HG02885 (cell line): ENCODE measurements at regions not wholly inside any gene's neighbourhood (a gene's known extent, or its start where the extent isn't known, plus 50 kb on each side); places are given as distances from the start of the nearest gene placed in this dataset.
"Not testable (repeated sequence)": the region's sequence is repeated elsewhere in the genome, so short reads cannot be mapped to it uniquely, and the experiment has no call there.

Experiments
- ATAC-seq: cut with Tn5 transposase; IDR thresholded peaks from one replicate; pipeline ENCODE4 v1.9.1; 2021; ENCODE audit warnings: mild to moderate bottlenecking; ENCODE audit not compliant: unreplicated experiment, poor library complexity

DNA sequence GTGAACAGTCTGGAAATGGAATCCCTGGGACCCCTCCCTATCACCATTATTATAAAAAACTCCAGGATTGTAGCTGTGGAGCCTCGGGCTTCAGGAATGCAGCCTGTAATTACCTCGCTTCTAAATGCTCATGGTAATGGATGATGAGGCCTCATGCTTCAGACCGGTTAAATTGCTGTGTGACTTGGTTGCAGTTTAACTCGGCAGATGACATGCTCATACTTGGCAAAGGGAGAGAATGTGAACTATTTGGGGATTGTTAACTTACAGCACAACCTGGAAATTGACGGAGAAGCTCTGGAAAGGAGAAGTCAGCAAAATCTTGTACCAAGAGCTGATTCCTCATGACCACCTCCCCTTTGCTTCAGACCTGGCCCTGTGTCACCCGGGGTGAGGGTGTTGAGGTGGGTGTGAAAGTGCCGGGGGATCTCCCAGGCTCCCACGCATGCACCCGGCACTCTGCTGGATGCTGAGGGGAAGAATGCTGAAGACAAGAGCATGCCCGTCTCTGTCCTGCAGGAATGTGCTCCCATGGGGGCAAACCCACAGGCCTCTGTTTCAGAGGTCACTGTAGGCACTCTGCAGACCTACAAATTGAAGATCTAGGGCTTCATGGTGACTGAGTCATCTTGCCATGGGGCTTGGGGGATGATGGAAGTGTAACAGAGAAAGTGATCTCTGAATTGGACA, 364.8 kb downstream of the RPS6KC1 start:
- no peak for ATAC-seq

DNA sequence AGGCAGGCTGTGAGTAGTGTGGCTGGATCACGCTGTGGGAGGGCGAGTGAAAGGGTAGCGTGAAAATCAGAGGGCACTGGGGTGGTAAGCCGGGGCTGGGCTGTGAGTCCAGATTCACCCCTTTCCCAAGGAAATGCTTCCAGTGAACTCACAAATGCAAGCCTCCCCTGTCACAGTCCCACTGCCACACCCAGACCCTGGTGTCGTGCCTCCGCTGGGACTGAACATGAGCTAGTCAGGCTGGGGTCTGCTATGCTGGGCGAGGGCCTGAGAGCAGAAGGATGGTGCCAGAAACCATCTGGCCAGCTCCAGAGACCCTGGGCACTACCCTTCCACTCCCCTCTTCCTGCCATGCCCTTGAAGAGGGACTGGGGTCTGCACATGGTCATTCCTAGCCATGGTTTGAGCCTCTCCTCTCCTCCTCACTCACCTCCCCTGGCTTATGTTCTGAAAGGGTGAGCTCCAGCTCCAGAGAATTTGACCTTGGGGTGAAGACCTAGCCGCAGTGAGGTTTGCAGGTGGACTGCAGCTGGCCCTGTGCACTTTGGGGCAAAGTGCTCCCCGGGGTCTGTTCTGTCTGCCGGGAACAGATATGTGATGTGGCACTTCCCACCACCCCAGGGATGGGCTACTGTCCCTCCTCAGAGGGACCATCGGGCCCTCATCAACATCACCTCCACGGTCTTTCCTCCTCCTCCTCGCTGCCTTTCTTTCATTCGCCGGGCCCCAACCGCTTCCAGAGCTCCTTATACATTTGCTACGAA, 365.6 kb downstream of the RPS6KC1 start:
- ATAC-seq = no peak

DNA sequence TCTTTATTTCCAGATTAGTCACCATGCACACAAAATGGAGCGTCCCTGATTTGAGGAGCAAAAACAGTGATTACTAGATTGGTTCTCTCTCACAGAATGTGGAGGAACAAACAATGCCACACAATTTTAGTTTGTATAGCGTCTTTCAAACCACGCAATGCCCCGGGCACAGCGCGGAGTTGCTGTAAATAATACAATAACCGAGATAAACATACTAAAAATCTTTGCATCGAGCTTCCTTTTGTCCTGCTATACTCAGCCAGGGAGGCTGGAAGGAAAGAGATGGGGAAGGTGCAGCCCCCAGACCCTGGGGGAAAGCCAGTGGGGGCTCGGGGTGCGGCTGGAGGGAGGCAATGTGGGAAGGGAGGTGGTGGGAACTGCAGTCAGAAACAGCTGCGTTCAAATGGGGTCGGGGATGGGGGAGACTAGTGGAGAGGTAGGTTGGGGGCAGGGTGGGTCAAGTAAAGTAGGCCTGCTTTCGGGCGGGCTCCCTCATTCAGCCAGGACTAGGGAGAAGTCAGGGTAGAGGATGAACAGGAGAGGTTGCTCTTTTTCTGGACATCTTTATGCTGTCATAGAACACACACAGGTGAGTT, 366.3 kb downstream of the RPS6KC1 start:
- ATAC-seq = no peak

DNA sequence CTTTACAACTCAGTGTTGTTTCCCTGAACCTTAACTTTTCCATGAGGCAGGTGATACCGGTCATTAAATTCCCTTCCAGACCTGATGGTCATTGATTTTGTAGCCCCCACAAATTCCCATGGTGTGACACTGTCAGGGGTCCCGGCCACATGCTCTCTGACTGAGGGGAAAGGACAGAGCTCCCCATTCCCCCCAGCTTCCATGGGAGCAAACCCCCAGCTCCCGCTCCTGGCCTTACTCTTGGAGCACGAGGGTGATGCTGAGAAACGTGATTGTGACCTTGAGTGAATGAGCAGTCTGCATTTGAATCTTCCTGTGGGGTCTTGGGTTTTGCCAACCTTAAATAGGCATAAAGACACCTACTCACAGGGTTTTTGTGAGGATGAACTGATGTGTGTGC, 366.8 kb downstream of the RPS6KC1 start:
- ATAC-seq = no peak

DNA sequence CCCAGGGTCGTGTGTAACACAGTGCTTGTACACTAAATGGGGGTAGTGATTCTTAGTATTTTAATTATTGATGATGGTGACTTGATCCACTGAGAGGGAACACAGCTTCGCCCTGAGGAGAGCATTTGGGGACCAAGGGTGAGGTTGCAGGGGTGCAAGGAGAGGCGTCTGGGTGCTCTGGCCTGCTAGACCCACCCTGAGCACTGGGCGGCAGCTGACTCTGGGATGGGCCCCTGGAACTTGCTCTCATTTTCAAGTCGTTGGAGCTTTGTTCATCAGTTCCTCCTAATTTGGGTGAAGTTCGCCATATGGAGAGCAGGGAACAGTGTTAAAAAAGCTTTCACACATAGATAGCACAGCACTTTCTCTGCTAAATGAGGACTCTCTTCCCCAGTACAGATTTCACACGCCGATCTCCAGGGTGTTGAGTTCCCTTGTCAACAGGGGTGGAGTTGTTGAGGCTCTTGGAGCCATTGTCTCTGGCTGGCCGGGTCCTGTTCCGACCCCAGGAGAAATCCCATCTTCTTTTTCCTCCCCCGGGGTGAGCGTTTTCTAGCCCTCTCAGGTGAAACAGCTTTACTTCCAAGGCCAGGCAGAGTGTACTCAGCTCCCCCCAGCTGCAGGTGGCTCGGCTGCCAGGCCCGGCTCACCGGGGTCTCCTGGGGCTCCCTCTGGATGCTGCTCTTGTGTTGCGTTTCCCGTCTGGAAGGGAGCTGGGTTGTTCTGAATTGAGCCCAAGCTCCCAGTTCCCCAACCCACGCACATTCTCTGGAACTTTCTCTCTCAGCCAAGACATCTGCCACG, 367.4 kb downstream of the RPS6KC1 start:
- no peak for ATAC-seq

DNA sequence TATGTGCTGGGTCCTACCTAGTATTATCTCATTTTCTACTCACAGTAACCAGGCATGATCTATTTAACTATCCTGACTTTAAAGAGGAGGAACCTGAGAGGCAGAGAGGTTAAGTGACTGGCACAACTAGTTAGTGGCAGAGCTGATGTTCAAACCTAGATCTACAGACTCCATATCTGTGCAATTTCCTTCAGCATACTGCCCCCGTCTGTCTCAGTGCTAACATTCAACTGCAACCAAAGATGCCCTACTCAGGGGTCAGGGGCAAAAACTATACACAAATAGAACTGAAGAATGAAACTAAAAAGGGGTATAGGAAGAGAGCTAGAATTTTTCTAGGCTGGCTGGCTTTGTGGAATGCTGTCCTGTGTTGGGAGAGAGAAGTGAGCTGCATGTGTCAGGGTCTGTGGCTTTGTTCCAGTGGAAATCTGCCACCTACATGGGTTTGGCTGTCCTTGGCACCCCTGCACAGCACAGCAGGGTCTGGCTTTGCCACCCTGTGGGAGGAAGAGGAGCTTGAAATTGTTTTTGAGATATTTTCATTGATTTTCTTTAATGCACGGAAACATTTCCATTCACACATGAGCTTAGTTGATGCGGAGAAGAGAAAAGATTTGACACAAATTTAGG, 368.5 kb downstream of the RPS6KC1 start:
- no peak for ATAC-seq

DNA sequence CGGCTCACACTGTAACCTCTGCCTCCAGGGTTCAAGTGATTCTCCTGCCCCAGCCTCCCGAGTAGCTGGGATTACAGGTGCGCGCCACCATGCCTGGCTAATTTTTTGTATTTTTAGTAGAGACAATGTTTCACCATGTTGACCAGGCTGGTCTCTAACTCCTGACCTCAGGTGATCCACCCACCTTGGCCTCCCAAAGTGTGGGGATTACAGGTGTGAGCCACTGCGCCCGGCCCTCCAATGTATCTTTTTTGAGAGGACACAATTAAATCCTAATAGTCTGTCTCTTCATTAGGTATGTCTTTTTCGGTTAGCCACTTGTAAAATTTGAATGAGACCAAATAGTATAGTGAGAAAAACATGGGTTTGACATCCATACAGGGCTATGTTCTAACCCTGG, 370.1 kb downstream of the RPS6KC1 start:
- not testable (repeated sequence) for ATAC-seq

DNA sequence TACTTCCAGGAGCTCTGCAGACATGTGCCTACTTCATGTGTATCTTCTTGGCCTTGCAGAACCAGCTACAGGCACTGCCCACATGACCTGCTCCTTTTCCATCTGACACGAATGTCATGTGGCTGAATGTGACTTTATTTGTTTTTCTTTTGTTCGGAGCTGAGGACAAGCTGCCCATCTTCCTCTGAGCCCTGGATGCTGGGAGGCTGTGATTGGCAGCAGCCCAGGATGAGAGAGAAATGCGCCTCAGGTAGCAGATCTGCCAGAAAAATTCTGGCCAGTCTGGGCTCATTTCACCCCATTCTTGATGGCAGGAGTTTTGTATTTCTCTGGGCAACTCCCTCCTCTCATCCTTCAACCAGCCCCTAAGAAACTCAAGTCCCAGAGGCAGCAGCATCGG, 372.0 kb downstream of the RPS6KC1 start:
- ATAC-seq = no peak

DNA sequence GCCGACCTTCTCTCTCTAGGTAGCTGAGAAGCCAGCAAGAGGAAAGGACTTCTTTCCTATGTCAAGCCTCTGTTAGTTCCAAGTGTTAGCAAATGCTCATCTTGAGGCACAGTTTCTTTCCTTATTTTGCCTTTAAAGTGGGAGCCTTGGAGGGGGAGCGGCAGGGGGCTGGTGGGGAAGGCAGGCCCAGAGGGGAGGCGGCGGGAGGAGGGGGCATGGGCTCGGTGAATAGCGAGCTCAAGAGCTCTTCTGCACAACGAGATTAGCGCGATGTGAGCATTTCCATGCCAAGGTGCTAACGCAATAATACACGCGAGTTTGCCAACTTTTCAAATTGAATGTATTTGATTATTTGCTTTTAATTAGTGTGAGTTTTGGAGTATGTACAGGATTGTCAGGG, 372.6 kb downstream of the RPS6KC1 start:
- ATAC-seq = no peak

DNA sequence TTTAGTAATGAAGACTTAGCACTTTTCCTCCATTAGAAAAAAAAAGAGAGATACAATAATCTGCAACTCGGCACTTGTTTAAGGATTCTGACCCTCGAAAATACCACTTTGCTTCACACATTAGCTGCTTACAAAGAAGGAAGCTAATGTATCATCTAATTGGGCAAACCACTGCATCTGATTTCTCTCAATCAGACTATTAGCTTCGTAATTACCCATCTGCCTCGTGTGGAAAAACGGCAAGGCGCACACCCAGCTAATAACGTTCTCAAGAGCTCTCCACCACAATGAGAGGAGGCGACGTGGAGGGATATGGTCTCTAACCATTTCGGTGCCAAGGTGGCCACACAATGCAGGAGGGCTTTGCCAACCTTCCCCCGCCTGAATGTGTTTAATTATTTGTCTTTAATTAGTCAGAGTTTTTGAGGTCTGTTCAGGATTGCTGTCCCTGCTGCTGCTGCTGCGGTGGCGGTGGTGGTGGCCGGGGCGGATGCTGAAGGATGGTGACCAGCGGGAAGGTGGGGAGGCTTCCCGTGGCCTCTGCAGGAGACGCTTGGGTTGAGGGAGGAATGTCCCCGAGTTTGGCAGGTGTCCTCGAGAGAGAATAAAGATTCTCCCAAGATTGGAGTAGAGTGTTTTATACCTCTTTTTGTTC, 374.5 kb downstream of the RPS6KC1 start:
- no peak for ATAC-seq

DNA sequence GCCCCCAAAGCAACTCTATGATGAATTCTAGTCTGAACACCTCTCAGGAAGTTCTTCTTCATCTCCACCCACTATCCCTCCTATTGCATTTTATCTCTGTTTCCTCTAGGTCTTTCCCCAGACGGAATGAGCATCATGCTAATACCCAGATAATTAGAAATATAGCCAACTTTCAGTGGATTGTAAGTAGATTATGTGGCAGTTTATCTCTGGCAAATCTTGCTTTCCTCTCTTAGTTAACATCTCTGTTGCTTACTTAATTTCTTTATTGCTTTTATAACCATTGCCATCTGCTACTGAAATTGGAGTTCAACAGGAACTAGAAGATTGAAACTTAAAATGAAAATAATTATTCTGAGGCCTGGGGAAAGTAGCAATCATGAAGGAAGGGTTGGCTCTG, 378.6 kb downstream of the RPS6KC1 start:
- no peak for ATAC-seq

DNA sequence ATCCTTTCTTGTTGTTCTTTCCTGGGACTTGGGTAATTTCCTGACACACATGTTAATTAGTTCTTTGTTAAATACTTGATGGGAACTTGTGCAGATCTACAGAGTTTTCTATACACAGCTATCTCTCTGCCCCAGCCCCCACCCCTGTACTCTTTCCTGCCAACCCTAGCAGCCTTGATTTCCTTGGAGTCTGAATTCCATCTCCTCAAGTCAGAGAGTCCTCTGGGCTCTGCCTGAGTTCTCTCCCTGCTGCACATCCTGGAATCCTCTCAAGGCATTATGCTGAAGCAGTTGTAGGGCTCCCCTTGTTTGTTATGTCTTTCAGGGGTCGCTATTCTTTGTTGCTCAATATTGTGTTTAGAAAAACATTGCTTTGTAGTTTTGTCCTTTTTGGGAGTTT, 384.7 kb downstream of the RPS6KC1 start:
- no peak for ATAC-seq

DNA sequence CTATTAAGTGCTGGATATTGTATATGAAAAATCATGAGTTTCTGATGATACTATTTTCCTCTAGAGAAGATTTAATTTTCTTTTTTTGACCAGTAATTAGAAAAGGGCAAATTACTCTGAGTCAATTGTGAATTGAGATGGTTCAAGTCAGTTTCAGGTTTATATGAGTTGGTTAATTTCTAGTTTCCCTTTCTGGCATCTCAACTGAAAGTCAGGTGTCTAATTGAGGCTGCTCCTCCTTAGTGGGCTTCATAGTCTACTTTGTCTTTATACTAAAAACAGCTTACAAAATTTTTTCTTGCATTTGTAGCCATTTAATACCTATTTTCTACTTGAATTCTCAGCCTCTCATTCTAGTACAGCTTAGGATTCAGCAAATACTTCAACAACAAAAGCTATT, 387.3 kb downstream of the RPS6KC1 start:
- ATAC-seq = no peak

DNA sequence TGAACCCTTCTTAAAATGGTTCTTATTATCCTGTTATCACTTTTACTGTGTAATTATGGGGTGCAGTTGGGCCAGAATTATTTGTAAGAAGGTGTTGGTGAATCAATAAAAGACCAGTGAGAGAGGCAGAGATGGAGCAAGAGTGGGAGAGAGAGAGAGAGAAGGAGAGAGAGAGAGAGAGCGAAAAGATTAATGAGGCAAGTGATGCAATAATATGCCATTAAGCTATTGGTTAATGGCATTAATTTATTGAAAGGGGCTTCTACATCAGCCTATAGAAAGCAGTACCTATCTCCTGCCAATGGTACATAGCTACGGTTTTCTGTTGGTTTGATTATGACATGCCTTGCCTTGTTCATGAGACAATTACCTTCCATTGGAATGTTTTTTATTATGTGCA, 388.7 kb downstream of the RPS6KC1 start:
- ATAC-seq = no peak

DNA sequence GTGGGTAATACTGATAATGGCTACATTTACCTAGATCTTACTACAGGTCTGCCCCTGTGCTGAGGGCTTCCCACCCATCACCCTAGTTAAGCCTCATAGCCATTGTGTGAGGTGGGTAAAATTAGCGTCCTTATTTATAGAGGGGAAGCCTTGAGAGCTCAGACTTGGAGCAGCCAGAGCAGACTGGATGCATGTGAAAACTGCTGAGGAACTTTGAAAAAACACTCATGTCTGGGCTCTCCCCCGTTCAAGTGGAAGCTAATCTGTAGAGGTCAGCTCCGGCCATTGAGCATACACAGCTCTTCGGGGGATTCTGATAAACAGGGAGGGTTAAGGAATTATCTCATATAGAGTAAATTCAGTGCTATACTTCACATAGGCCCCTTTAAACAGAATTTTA, 389.7 kb downstream of the RPS6KC1 start:
- ATAC-seq = no peak

DNA sequence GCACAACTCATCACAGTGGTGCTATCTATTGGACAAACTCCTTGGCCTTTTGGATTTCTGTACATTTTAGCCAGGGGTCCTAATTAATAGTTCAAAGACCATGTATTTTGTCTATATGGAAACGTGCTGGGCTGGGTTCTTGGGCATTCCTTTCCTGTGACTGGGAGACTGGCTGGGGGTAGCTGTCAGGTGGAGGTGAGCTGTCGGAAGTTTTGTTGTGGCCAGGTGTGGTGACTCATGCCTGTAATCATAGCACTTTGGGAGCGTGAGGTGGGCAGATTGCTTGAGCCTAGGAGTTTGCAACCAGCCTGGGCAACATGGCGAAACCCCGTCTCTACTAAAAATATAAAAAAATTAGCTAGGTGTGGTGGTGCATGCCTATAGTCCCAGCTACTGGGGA, 392.4 kb downstream of the RPS6KC1 start:
- ATAC-seq = no peak

DNA sequence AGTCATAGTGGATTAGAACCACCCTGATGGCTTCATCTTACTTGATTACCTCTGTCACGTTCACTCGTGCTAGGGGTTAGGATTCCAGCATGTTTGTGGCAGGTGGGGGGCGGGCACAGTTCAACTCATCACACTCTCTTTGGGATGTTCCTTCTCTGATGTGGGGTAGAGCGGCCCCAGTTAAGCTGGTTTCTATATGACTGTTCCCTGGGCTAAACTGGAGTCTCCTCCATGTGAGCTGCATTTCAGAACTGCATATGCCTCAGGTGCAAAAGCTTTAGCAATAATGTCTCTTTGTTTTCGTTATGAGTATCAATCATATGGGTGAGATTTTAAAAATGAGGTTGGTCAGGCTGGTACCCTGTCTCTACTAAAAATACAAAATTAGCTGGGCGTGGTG, 393.2 kb downstream of the RPS6KC1 start:
- ATAC-seq = no peak

DNA sequence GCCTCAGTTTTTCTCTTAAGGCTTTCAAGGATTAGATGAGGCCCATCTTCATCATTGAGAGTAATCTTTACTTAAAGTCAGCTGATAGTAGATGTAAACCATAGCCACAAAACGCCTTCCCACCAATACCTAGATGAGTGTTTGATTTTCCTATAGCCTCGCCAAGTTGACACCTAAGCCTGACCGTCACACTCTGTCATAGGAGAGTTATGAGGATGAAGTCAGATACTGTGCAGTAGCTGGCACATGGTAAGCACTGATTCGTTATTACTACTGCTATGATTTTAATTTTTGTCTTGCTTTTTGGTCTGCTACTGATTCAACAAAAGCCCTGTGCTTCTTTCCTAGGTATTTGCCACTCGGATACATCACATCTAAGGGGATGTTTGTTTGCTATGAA, 395.5 kb downstream of the RPS6KC1 start:
- no peak for ATAC-seq

DNA sequence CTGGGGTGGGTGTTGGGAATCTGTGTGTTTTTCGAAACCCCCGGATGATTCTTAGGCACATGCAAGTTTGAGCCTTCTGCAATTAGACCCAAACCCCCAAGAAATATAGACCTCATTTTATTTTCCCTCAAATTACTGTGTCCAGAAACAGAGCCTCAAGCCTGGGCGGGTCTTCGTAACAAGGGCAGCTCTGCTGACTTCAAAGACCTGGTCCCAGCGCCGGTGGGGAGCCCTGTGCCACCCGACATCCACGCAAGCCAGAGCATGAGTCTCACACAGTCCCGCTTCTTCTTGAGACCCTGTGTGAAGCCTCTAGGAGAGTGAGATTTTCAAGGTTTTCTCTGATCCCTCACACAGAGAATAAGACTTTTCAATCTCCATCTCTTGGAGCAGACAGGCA, 397.3 kb downstream of the RPS6KC1 start:
- ATAC-seq = no peak

DNA sequence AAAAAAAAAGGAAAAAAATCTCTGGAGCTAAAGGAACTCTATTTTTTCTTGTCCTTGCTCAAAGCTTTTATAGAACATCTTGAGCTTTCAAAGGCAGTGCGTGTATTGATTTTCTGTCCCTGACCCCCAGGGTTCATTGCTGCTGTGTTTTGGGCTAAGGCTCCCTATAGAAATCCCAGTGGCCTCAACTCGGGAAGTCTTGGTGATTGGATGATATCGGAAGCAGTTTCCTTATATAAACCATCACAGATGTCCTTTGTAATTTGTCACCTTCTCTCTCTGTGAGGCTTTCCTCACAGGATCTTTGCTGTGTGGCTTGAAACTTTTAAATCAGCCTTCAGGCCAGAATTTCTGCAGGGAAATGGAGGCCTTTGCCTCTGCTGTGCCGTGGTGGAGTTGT, 397.7 kb downstream of the RPS6KC1 start:
- ATAC-seq = no peak
